ENCODE measurements at regions not wholly inside any gene's neighbourhood (a gene's known extent, or its start where the extent isn't known, plus 50 kb on each side); places are given as distances from the start of the nearest gene placed in this dataset.

- no peaks in the 10 kb centered on the region for H3K36me3 ChIP-seq (ENCODE audit: control insufficient read depth, insufficient read depth, low read length)
- H3K4me3 ChIP-seq (ENCODE audit: low read depth, low read length), result no peak overlapping the region
- TF ChIP-seq, protein P1, sequence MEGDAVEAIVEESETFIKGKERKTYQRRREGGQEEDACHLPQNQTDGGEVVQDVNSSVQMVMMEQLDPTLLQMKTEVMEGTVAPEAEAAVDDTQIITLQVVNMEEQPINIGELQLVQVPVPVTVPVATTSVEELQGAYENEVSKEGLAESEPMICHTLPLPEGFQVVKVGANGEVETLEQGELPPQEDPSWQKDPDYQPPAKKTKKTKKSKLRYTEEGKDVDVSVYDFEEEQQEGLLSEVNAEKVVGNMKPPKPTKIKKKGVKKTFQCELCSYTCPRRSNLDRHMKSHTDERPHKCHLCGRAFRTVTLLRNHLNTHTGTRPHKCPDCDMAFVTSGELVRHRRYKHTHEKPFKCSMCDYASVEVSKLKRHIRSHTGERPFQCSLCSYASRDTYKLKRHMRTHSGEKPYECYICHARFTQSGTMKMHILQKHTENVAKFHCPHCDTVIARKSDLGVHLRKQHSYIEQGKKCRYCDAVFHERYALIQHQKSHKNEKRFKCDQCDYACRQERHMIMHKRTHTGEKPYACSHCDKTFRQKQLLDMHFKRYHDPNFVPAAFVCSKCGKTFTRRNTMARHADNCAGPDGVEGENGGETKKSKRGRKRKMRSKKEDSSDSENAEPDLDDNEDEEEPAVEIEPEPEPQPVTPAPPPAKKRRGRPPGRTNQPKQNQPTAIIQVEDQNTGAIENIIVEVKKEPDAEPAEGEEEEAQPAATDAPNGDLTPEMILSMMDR (IDR thresholded peaks at IDR 0.05; ENCODE audit: insufficient read depth, low read length, poor library complexity, severe bottlenecking), result no peak
- no peaks in the 10 kb centered on the region for H3K27me3 ChIP-seq (ENCODE audit: control insufficient read depth, insufficient read depth, low read length)
- DNase-seq (ENCODE audit: low read depth), result no peak
These were observed 189.4 kb upstream of the FOXG1 start for GRCh38 chr14:28577187-28577586.

DNA sequence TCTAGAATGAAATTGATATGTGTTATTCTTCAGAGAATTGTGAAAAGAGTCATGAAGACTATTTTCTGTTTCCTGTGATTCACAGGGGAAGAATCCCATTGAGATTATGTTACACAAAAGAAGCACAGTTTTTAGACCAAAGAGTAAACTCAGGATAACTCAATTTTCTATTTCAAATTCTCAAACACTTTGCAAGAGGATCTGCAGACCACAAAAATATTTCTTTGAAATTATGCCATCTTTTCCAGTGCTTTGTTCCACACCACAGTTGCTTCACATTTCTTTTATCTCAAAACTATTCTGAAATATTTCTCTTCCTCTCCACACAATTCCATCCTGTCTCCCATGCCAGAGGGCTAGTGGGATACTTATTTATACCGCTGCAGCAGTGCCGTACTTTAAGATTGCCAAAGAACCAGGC, 188.9 kb upstream of the FOXG1 start:
- no peak for DNase-seq (ENCODE audit: low read depth)
- TF ChIP-seq, protein P1 (IDR thresholded peaks at IDR 0.05; ENCODE audit: insufficient read depth, low read length, poor library complexity, severe bottlenecking), result no peak
- no peaks in the 10 kb centered on the region for H3K27me3 ChIP-seq (ENCODE audit: control insufficient read depth, insufficient read depth, low read length)
- no peak overlapping the region for H3K4me3 ChIP-seq (ENCODE audit: low read depth, low read length)
- H3K36me3 ChIP-seq (ENCODE audit: control insufficient read depth, insufficient read depth, low read length), result no peaks in the 10 kb centered on the region

DNA sequence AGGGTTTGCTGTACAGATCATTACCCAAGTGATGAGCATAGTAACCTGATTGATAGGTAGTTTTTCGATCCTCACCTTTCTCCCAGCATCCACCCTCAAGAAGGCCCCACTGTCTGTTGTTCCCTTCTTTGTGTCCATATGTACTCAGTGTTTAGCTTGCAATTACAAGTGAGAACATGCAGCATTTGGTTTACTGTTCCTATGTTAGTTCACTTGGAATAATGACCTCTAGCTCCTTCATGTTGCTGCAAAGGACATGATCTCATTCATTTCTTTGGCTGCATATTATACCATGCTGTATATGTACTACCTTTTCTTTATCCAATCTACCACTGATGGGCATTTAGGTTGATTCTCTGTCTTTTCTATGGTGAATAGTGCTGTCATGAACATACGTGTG, 181.6 kb upstream of the FOXG1 start:
- Histone ChIP-seq H3K36me3 (ENCODE audit: control insufficient read depth, insufficient read depth, low read length) (no peaks in the 10 kb centered on the region), H3K4me3 (ENCODE audit: low read depth, low read length) (no peak overlapping the region), H3K27me3 (ENCODE audit: control insufficient read depth, insufficient read depth, low read length) (no peaks in the 10 kb centered on the region)
- no peak for DNase-seq (ENCODE audit: low read depth)
- TF ChIP-seq, protein P1 (IDR thresholded peaks at IDR 0.05; ENCODE audit: insufficient read depth, low read length, poor library complexity, severe bottlenecking), result no peak

- H3K27me3 ChIP-seq (ENCODE audit: control insufficient read depth, insufficient read depth, low read length), result no peaks in the 10 kb centered on the region
- no peak overlapping the region for H3K4me3 ChIP-seq (ENCODE audit: low read depth, low read length)
- DNase-seq (ENCODE audit: low read depth), result no peak
These were observed 176.8 kb upstream of the FOXG1 start for GRCh38 chr14:28589792-28590191.

GRCh38 chr14:28596391-28596790, 170.2 kb upstream of the FOXG1 start:
- no peak overlapping the region for H3K4me3 ChIP-seq (ENCODE audit: low read depth, low read length)
- H3K27me3 ChIP-seq (ENCODE audit: control insufficient read depth, insufficient read depth, low read length), result no peaks in the 10 kb centered on the region
- no peaks in the 10 kb centered on the region for H3K36me3 ChIP-seq (ENCODE audit: control insufficient read depth, insufficient read depth, low read length)
- no peak for DNase-seq (ENCODE audit: low read depth)
- TF ChIP-seq, protein P1 (IDR thresholded peaks at IDR 0.05; ENCODE audit: insufficient read depth, low read length, poor library complexity, severe bottlenecking), result no peak

More at GRCh38 chr14:28589792-28590191, 176.8 kb upstream of the FOXG1 start:
- H3K36me3 ChIP-seq (ENCODE audit: control insufficient read depth, insufficient read depth, low read length), result no peaks in the 10 kb centered on the region
- TF ChIP-seq, protein P1 (IDR thresholded peaks at IDR 0.05; ENCODE audit: insufficient read depth, low read length, poor library complexity, severe bottlenecking), result no peak

DNA sequence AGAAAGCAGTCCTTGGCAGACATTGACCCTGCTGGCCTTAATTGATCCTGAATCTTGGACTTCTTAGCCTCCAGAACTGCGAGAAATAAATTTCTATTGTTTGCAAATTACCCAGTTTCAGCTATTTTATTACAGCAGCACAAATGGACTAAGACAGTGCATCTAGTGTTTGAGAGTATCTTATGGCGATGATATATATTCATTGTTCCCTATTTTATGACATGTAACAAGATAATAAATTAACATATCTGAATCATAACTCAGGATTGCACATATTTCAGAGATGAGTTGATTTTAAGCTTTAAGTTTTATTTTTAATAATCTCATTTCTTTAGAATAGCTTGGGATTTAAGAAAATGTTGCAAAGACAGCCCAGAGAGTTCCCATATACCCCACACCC, 167.4 kb upstream of the FOXG1 start:
- no peak for DNase-seq (ENCODE audit: low read depth)
- Histone ChIP-seq H3K36me3 (ENCODE audit: control insufficient read depth, insufficient read depth, low read length) (no peaks in the 10 kb centered on the region), H3K4me3 (ENCODE audit: low read depth, low read length) (no peak overlapping the region), H3K27me3 (ENCODE audit: control insufficient read depth, insufficient read depth, low read length) (no peaks in the 10 kb centered on the region)
- TF ChIP-seq, protein P1 (IDR thresholded peaks at IDR 0.05; ENCODE audit: insufficient read depth, low read length, poor library complexity, severe bottlenecking), result no peak

Measured in kidney epithelial cell (primary cell).